ENCODE measurements at regions not wholly inside any gene's neighbourhood (a gene's known extent, or its start where the extent isn't known, plus 50 kb on each side); places are given as distances from the start of the nearest gene placed in this dataset.

DNA sequence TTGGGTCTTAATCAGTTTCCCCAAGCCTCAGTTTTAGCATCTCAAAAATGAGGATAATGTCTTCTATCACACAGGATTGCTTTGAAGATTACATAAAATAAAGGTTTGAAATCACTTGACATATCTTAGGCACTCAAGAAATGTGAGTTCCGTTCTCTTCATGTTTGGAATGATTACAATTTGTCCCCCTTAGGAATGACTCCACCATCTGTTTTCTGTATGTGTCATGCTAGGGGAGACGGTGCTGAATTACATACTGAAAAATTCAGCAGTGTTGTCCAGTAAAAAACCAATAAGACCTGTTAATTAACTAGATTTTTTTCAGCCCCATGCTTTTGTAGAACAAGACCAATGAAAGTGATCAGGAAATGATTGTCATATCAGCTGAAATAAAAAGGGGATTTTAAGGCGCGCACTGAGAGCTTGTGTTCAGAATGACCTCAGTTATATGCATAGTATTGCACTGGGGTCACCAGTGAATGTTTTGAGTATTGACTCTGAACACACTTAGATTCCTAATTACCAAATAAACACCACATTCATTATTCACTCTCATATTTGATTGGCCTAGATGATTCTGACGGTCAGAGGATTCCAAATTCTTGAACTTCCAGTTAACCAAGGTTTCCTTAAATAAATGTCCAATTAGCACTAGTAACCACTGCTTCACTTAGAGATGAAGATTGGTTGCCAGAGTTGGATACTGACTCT, 114.5 kb upstream of the KCNK2 start:
- peak; percentile 56 for DNase-seq (ENCODE audit: low read depth, low spot score)
- POLR2A ChIA-PET = interaction anchor here (1.9 kb wide), 1 partner anchor 11 kb away, joined by 7 read pairs; no protein-coding TSS in a partner anchor

DNA sequence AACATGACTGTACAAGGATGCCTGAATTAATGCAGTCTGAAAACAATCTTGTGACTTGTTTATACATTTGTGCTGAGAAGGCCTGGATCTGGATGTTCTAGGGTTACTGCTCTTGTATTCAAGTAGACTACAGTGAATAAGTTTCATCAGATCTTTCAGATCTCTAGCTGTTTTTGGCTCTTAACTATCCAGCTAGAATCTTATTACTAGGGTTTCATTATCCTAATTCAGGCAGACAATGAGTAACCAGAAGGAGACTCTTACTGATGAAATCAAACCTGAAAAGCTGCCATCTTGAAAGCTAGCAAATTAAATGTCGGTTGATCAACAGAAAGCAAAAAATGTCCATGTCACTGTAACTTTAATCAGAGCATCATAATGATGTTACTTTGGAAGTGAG, 112.5 kb upstream of the KCNK2 start:
- TF ChIP-seq, protein P1, sequence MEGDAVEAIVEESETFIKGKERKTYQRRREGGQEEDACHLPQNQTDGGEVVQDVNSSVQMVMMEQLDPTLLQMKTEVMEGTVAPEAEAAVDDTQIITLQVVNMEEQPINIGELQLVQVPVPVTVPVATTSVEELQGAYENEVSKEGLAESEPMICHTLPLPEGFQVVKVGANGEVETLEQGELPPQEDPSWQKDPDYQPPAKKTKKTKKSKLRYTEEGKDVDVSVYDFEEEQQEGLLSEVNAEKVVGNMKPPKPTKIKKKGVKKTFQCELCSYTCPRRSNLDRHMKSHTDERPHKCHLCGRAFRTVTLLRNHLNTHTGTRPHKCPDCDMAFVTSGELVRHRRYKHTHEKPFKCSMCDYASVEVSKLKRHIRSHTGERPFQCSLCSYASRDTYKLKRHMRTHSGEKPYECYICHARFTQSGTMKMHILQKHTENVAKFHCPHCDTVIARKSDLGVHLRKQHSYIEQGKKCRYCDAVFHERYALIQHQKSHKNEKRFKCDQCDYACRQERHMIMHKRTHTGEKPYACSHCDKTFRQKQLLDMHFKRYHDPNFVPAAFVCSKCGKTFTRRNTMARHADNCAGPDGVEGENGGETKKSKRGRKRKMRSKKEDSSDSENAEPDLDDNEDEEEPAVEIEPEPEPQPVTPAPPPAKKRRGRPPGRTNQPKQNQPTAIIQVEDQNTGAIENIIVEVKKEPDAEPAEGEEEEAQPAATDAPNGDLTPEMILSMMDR (IDR thresholded peaks at IDR 0.05; ENCODE audit: insufficient read depth, low read length, missing control alignments) = no peak
- DNase-seq (ENCODE audit: low read depth, low spot score) = no peak
- H3K4me3 ChIP-seq (ENCODE audit: low read depth, low read length) = no peak overlapping the region
- ChIA-PET CTCF (interaction anchor here (0.6 to 1.6 kb wide), 3 partner anchors 8 to 310 kb away, joined by 3 to 5 read pairs (median 4); no protein-coding TSS in a partner anchor), POLR2A (no interaction called here)

More for the DNA sequence above, 114.5 kb upstream of the KCNK2 start:
- H3K4me3 ChIP-seq (ENCODE audit: low read depth, low read length) = no peak overlapping the region
- CTCF ChIA-PET = interaction anchor here (0.6 to 1.5 kb wide), 2 partner anchors 10 to 308 kb away, joined by 3 to 6 read pairs; no protein-coding TSS in a partner anchor
- TF ChIP-seq, protein P1 (IDR thresholded peaks at IDR 0.05; ENCODE audit: insufficient read depth, low read length, missing control alignments) = no peak

DNA sequence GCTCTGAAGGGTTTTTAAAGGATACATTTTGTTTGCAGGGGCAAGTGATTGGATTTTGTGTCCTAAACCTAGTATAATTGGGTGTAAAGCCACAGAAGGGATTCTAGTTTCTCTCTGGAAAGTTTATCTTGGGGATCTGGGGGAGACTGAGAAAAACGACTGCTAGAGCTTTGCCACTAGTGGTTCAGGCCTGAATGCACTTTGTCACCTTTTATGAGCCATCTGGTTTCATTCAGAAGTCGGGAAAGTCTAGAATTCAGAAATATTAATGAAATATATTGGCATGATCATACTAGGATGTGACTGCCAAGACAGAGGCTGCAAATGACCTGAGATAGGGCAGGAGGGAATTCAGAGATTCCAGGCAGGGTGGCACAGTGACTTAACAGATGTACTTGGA, 111.5 kb upstream of the KCNK2 start:
- CTCF ChIA-PET = interaction anchor here (1.2 to 2.0 kb wide), 3 partner anchors 10 to 311 kb away, joined by 4 to 5 read pairs (median 5); no protein-coding TSS in a partner anchor
- TF ChIP-seq, protein P1 (IDR thresholded peaks at IDR 0.05; ENCODE audit: insufficient read depth, low read length, missing control alignments) = no peak
- POLR2A ChIA-PET = no interaction called here

DNA sequence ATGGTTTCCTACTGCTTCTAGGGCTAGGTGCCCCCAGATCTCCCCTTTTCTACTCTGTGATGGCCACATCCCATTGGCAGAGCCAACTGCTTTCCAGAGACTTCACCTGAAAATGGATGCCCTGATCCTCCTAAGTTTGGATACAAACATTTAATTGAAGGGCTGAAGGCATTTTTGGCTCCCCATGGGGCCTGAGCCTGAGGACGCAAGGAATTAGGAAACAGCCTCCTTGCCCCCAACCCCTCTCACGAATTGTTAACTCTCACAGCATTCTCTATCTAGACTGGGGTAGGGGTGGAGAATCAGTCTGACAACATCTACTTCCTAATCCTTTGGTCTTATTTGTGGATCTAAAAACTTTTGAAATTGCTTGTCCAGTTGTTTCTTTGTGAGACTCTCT, 108.5 kb upstream of the KCNK2 start:
- POLR2A ChIA-PET = no interaction called here
- no peak overlapping the region for H3K4me3 ChIP-seq (ENCODE audit: low read depth, low read length)
- TF ChIP-seq, protein P1 (IDR thresholded peaks at IDR 0.05; ENCODE audit: insufficient read depth, low read length, missing control alignments) = no peak
- no peak for DNase-seq (ENCODE audit: low read depth, low spot score)
- CTCF ChIA-PET = no interaction called here

More for the DNA sequence above, 111.5 kb upstream of the KCNK2 start:
- H3K4me3 ChIP-seq (ENCODE audit: low read depth, low read length) = no peak overlapping the region
- DNase-seq (ENCODE audit: low read depth, low spot score) = no peak

DNA sequence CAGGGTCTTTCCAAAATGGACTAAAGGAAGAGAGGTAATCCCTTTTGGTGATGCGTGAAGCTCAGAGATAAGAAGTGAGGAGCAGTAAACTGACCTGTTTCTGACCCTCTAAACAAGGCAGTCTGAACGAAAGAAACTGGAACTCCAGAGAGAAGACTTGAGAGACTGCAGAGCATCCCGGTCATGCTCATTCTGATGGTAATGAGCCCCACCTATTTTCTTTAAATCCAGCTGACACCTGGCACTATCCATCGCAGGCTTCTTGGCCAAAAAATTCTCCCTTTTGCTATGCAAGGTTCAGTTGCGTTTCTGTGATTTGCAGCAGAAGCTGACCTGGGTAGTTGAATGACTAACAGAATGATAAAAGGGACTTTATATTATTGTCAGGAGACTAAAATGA, 105.9 kb upstream of the KCNK2 start:
- CTCF ChIA-PET = interaction anchor here (1.6 kb wide), 1 partner anchor 19 kb away, joined by 4 read pairs; no protein-coding TSS in a partner anchor

DNA sequence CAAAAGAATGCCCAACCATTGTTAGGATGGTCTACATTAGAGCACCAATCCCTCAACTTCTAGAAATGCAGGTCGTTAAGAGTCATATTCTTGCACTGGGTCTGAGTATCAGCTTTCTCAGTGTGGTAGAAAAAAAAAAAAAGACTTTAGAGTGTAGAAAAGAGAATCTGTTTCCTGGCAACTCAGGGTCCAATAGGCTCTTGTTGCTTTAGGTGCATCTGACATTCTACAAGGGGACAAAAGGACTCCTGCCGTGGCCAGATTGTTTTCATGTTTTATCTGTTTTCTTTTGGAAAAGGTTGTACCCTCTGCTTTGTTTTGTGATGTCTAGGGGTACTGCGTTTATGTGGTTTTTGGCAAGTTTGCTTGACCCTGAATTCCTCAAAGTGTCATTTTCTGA, 105.4 kb upstream of the KCNK2 start:
- ChIA-PET CTCF (interaction anchor here (1.6 kb wide), 1 partner anchor 19 kb away, joined by 4 read pairs; no protein-coding TSS in a partner anchor), POLR2A (no interaction called here)
- TF ChIP-seq, protein P1 (IDR thresholded peaks at IDR 0.05; ENCODE audit: insufficient read depth, low read length, missing control alignments) = no peak
- DNase-seq (ENCODE audit: low read depth, low spot score) = no peak
- H3K4me3 ChIP-seq (ENCODE audit: low read depth, low read length) = no peak overlapping the region

More for the DNA sequence above, 105.9 kb upstream of the KCNK2 start:
- DNase-seq (ENCODE audit: low read depth, low spot score) = no peak
- TF ChIP-seq, protein P1 (IDR thresholded peaks at IDR 0.05; ENCODE audit: insufficient read depth, low read length, missing control alignments) = no peak
- POLR2A ChIA-PET = no interaction called here
- no peak overlapping the region for H3K4me3 ChIP-seq (ENCODE audit: low read depth, low read length)

All from AG04449 (cell line).